ENCODE measurements at regions not wholly inside any gene's neighbourhood (a gene's known extent, or its start where the extent isn't known, plus 50 kb on each side); places are given as distances from the start of the nearest gene placed in this dataset.
"Not testable (repeated sequence)": the region's sequence is repeated elsewhere in the genome, so short reads cannot be mapped to it uniquely, and the experiment has no call there.

- not testable (repeated sequence) for DNase-seq (ENCODE audit: low read depth)
Observed at GRCh38 chr1:82136351-82136750, 335.6 kb downstream of the ADGRL2 start.

GRCh38 chr1:82125866-82126265 is 325.1 kb downstream of the ADGRL2 start:
- no peak for DNase-seq (ENCODE audit: low read depth)

- no peak for DNase-seq (ENCODE audit: low read depth)
Observed at GRCh38 chr1:82125119-82125518, 324.4 kb downstream of the ADGRL2 start.

GRCh38 chr1:82121421-82121820 is 320.7 kb downstream of the ADGRL2 start:
- no peak for DNase-seq (ENCODE audit: low read depth)

GRCh38 chr1:82116105-82116504 is 315.4 kb downstream of the ADGRL2 start:
- DNase-seq (ENCODE audit: low read depth), result no peak

- DNase-seq (ENCODE audit: low read depth), result no peak
Observed at GRCh38 chr1:82114887-82115286, 314.2 kb downstream of the ADGRL2 start.

GRCh38 chr1:82110366-82111254 is 309.9 kb downstream of the ADGRL2 start:
- DNase-seq (ENCODE audit: low read depth), result no peak

GRCh38 chr1:82108843-82109242 is 308.1 kb downstream of the ADGRL2 start:
- no peak for DNase-seq (ENCODE audit: low read depth)

- no peak for DNase-seq (ENCODE audit: low read depth)
Observed at GRCh38 chr1:82106672-82107071, 305.9 kb downstream of the ADGRL2 start.

GRCh38 chr1:82099170-82099569 is 298.4 kb downstream of the ADGRL2 start:
- no peak for DNase-seq (ENCODE audit: low read depth)

- no peak for DNase-seq (ENCODE audit: low read depth)
Observed at GRCh38 chr1:82094136-82094535, 293.4 kb downstream of the ADGRL2 start.

GRCh38 chr1:82091729-82092128 is 291.0 kb downstream of the ADGRL2 start:
- no peak for DNase-seq (ENCODE audit: low read depth)

- DNase-seq (ENCODE audit: low read depth), result no peak
Observed at GRCh38 chr1:82091265-82091664, 290.5 kb downstream of the ADGRL2 start.

GRCh38 chr1:82090104-82090503 is 289.4 kb downstream of the ADGRL2 start:
- DNase-seq (ENCODE audit: low read depth), result no peak

GRCh38 chr1:82086739-82087138 is 286.0 kb downstream of the ADGRL2 start:
- no peak for DNase-seq (ENCODE audit: low read depth)

- no peak for DNase-seq (ENCODE audit: low read depth)
Observed at GRCh38 chr1:82079607-82080006, 278.9 kb downstream of the ADGRL2 start.

GRCh38 chr1:82073659-82074058 is 272.9 kb downstream of the ADGRL2 start:
- DNase-seq (ENCODE audit: low read depth), result no peak

- no peak for DNase-seq (ENCODE audit: low read depth)
Observed at GRCh38 chr1:82073071-82073470, 272.3 kb downstream of the ADGRL2 start.

- DNase-seq (ENCODE audit: low read depth), result no peak
Observed at GRCh38 chr1:82065916-82066315, 265.2 kb downstream of the ADGRL2 start.

GRCh38 chr1:82064691-82065090 is 264.0 kb downstream of the ADGRL2 start:
- no peak for DNase-seq (ENCODE audit: low read depth)

GRCh38 chr1:82062206-82062605 is 261.5 kb downstream of the ADGRL2 start:
- DNase-seq (ENCODE audit: low read depth), result no peak

- DNase-seq (ENCODE audit: low read depth), result no peak
Observed at GRCh38 chr1:82059959-82060358, 259.2 kb downstream of the ADGRL2 start.

- no peak for DNase-seq (ENCODE audit: low read depth)
Observed at GRCh38 chr1:82057011-82057410, 256.3 kb downstream of the ADGRL2 start.

GRCh38 chr1:82055375-82055774 is 254.6 kb downstream of the ADGRL2 start:
- not testable (repeated sequence) for DNase-seq (ENCODE audit: low read depth)

Measured in CMK (cell line).